ENCODE measurements at regions not wholly inside any gene's neighbourhood (a gene's known extent, or its start where the extent isn't known, plus 50 kb on each side); places are given as distances from the start of the nearest gene placed in this dataset.

DNA sequence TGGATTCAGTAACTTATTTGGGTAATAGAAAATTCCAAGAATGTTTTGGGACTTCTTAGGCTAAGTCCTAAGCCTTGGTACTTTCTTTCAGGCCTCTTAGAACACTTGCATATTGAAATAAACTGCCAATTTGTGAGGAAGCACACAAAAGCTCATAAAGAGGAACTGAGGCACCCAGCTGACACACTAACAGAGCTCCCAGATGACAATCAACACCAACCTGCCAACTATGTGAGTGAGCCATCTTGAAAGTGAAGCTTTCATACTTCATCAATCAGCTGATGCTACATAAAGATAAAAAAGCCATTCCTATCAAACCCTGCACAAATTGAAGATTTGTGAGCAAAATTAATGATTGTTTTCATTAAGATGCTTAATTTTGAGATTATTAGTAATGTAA lies 832.5 kb upstream of the EPHA7 start:
- TF ChIP-seq POLR2AphosphoS5 (IDR thresholded peaks at IDR 0.05; ENCODE audit: low read depth, low read length): no peak
- TF ChIP-seq RAD21 (IDR thresholded peaks at IDR 0.05; ENCODE audit: low read length): no peak
- TF ChIP-seq, protein P1, sequence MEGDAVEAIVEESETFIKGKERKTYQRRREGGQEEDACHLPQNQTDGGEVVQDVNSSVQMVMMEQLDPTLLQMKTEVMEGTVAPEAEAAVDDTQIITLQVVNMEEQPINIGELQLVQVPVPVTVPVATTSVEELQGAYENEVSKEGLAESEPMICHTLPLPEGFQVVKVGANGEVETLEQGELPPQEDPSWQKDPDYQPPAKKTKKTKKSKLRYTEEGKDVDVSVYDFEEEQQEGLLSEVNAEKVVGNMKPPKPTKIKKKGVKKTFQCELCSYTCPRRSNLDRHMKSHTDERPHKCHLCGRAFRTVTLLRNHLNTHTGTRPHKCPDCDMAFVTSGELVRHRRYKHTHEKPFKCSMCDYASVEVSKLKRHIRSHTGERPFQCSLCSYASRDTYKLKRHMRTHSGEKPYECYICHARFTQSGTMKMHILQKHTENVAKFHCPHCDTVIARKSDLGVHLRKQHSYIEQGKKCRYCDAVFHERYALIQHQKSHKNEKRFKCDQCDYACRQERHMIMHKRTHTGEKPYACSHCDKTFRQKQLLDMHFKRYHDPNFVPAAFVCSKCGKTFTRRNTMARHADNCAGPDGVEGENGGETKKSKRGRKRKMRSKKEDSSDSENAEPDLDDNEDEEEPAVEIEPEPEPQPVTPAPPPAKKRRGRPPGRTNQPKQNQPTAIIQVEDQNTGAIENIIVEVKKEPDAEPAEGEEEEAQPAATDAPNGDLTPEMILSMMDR (IDR thresholded peaks at IDR 0.05): no peak
- TF ChIP-seq EP300 (IDR thresholded peaks at IDR 0.05; ENCODE audit: borderline replicate concordance in 1 of 2, low read depth in 1 of 2, low read length in 1 of 2): no peak
- no peak for TF ChIP-seq NRF1 (IDR thresholded peaks at IDR 0.05; ENCODE audit: low read depth, low read length)
- TF ChIP-seq EZH2phosphoT487 (IDR thresholded peaks at IDR 0.05; ENCODE audit: borderline replicate concordance, low read depth): no peak
- TF ChIP-seq, protein P2, sequence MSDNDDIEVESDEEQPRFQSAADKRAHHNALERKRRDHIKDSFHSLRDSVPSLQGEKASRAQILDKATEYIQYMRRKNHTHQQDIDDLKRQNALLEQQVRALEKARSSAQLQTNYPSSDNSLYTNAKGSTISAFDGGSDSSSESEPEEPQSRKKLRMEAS (IDR thresholded peaks at IDR 0.05; ENCODE audit: low read depth): no peak
- TF ChIP-seq, protein P3, sequence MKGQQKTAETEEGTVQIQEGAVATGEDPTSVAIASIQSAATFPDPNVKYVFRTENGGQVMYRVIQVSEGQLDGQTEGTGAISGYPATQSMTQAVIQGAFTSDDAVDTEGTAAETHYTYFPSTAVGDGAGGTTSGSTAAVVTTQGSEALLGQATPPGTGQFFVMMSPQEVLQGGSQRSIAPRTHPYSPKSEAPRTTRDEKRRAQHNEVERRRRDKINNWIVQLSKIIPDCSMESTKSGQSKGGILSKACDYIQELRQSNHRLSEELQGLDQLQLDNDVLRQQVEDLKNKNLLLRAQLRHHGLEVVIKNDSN (IDR thresholded peaks at IDR 0.05; ENCODE audit: borderline replicate concordance, low read depth): no peak
- TF ChIP-seq, protein P4, sequence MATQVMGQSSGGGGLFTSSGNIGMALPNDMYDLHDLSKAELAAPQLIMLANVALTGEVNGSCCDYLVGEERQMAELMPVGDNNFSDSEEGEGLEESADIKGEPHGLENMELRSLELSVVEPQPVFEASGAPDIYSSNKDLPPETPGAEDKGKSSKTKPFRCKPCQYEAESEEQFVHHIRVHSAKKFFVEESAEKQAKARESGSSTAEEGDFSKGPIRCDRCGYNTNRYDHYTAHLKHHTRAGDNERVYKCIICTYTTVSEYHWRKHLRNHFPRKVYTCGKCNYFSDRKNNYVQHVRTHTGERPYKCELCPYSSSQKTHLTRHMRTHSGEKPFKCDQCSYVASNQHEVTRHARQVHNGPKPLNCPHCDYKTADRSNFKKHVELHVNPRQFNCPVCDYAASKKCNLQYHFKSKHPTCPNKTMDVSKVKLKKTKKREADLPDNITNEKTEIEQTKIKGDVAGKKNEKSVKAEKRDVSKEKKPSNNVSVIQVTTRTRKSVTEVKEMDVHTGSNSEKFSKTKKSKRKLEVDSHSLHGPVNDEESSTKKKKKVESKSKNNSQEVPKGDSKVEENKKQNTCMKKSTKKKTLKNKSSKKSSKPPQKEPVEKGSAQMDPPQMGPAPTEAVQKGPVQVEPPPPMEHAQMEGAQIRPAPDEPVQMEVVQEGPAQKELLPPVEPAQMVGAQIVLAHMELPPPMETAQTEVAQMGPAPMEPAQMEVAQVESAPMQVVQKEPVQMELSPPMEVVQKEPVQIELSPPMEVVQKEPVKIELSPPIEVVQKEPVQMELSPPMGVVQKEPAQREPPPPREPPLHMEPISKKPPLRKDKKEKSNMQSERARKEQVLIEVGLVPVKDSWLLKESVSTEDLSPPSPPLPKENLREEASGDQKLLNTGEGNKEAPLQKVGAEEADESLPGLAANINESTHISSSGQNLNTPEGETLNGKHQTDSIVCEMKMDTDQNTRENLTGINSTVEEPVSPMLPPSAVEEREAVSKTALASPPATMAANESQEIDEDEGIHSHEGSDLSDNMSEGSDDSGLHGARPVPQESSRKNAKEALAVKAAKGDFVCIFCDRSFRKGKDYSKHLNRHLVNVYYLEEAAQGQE (IDR thresholded peaks at IDR 0.05; ENCODE audit: low read depth, low read length): no peak
- TF ChIP-seq USF2 (IDR thresholded peaks at IDR 0.05; ENCODE audit: borderline replicate concordance, low read depth, low read length): no peak
- no peak for TF ChIP-seq ZBTB33 (IDR thresholded peaks at IDR 0.05; ENCODE audit: borderline replicate concordance, low read depth)
- TF ChIP-seq GABPA (IDR thresholded peaks at IDR 0.05; ENCODE audit: low read depth): no peak
- no peak for TF ChIP-seq MXI1 (IDR thresholded peaks at IDR 0.05; ENCODE audit: low read depth, low read length)

Data from SK-N-SH (cell line).